ENCODE measurements at regions not wholly inside any gene's neighbourhood (a gene's known extent, or its start where the extent isn't known, plus 50 kb on each side); places are given as distances from the start of the nearest gene placed in this dataset.
"Not testable (repeated sequence)": the region's sequence is repeated elsewhere in the genome, so short reads cannot be mapped to it uniquely, and the experiment has no call there.

DNA sequence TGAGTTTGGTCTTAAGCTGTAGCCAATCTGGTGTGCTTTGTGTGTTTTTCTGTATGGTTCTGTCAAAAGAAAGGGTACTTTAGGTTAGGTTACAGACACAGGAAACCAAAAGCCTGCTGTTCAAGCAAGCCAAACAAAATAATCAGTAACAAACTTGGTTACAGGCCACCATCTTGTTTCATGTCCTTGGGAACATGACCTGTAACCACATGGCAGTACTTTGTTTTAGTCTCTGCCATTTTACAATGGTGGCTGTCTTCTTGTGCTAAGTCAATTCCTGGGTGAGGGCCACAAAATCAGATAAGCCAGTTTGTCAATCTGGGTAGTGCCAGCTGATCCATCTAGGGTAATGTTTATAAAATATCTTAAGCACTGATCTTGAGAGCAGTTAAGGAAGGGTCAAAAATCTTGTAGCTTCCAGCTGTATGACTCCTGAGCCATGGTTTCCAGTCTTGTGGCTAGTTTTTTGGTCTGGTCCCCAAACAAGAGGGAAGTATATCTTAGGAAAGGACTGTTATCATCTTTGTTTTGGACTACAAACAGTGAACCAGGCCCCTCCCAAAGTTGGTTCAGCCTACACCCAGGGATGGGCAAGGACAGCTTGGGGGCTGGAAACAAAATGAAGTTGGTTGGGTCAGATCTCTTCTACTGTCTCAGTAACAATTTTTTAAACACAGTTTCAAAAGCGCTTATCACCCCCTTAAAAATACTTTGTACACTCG is 90.0 kb downstream of the IGLL5 start:
- no peak for DNase-seq (ENCODE audit: low read depth)

DNA sequence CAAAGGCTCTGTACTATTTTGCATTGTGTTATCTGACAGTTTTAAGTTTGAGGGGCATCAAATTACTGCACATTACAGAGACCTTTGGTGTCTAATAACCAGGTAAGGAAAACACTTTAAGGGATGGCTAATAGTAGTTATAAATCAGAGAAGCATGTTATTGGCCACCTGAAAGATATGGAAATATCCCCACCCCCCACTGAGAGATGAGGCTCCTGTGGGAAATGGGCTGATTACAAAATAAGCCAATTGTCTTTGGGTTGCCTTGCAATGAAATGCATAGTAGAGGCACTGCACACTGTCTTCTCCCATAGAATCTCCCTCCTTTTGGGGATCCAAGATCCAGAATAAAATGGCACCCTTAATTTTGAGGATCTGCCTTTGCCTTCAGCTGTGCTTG is 91.0 kb downstream of the IGLL5 start:
- DNase-seq (ENCODE audit: low read depth), result no peak

DNA sequence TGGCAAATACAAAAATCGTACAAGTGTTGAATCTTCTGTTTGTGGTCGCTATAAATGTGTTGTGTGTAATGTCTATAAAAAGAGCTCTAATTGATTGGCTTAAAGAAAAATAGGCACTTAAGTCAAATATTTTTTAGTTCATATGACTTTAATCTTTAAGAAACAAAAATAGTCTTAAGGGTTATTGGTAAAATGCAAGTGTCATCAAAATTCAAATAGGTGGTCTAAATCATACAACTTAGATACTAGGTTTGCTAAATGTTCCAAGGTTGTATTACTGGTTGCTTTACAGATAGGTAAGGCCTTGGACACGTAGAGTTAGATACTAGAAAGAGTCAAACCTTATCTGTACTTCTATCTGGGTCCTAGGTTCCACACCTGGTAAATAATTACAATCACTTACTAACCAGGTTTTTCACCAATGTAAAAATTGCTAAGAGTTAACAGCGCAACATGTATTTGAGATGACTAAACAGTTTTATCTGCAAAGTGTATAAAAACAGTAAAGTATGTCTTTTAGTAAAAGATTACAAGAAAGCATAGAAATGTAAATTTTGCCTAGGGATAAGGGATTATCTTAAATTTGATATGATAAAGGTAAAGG is 91.1 kb upstream of the GNAZ start:
- no peak for DNase-seq (ENCODE audit: low read depth)

DNA sequence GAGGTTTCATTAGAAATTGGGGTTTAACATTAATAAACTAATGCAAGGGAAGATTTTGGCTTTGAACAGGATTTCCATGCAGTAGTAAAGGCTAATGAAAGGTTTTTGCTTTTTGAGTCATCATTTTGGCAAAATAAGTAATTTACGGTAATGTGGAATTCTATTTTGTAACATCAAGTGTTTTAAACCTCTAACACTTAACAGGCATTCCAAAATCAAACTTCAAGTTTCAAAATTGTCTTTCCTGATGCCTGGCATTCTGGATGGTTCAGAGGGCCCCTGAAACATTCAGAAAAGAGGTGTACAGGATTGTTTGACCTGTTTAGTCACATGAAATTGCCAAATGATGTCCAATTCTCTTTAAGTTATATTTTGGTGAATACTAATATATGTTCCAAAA is 90.4 kb upstream of the GNAZ start:
- DNase-seq (ENCODE audit: low read depth), result no peak

DNA sequence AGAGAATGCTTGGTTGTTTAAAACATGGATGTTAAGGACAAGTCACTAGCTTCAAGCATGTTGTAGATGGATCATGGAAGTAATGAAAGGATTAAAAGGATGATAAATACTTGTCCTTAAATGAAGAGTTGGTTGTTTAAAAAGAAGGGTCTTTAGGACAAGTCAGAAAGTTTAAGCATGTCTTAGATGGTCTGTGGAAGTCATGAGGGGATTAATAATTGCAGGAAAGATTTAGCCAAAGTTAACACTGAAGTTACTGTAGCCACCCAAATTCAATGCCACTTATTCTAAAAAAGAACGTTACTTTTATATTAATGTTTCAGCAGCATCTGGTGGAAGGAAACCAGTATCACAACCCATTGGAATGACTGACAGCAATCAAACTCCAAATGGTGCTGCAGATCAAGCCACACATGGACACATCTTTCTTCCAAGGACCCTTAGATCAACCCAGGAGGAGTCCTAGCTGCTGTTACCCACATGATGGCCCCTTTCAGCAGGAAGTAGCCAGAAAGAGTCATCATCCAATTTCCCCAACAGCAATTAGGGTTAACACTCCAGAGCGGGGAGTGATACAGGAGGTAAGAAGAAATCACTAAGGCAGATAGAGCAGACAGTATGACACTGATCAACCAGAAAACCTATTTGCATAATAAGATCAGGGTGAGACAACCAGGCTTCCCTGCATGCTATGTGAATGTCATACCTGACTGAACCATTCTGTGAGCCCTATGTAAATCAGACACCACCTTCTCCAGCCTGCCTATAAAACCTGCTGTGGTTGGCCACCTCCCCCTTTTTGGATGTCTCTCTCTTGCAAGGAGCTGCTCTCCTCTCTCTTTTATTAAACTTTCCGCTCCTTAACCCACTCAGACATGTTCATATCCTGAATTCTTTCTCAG is 88.4 kb upstream of the GNAZ start:
- DNase-seq (ENCODE audit: low read depth), result no peak

DNA sequence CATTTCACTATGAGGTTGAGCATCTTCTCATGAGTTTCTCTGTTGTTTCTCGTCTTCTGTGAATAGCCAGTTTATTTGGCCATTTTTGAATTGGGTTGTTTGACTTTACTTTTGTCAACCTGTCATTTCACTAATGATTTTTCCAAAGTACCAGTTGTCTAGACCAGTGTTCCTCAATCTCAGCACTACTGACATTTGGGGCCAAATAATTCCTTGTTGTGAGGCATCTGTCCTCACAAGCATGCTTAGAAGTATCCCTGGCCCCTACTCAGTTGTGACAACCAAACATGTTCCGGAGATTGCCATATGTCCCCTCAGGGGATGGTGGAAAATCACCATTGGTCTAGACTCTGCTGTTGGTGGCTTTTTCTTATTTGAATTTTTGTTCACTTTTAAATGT is 87.7 kb upstream of the GNAZ start:
- no peak for DNase-seq (ENCODE audit: low read depth)

DNA sequence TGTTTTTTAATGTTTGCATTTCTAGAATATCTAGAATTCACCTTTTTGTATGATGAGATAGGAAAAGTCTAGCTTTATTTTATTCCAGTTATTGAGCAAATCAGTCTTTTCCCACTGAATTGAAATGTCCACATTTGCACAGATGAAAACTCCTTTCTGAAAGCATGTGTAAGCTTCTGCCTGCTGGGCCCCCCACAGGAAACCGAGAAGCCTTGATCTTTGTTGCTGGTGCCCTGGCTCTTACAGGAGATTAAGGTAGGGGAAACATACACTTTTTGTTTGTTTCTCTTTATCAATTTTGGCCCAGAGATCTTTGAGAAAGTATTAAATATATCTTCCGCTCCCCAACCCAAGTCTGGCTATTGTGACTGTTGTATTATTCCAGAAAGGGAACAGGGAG is 87.2 kb upstream of the GNAZ start:
- DNase-seq (ENCODE audit: low read depth), result no peak

DNA sequence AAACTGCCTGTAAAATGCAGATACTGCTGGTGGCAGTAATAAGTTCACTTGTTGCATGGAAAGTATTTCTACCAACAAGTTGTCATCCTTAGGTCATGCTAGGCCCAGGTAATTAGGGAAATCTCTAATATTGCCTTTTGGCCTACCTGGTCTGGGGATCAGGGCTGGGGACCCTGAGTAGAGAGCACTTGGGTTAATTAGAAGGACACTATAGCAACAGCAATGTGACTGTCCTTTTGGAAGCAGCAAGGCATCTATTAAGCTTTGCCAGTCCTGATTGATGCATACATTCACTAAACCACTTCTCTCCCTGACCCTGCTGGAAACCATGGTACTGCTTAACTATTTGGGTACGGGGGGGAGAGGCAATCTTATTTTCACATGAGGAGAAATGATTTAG is 86.5 kb upstream of the GNAZ start:
- no peak for DNase-seq (ENCODE audit: low read depth)

DNA sequence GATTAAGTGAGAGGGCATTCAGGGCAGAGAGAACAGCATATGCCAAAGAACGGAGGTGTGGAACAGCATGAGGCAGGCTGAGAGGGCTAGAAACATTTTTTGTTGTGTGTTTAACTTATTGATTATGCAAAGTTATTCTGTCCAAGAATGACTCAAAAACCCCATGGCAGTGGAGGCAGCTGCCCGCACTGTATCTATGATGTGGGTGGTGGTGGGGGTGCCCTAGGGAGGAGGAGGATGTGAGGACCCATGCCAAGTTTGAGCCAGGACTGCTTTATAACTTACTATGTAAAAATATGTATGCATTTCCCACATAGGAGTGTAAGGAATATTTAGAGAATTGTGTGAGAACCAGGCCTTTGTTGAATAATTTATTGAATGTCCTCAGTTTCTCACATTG is 85.4 kb upstream of the GNAZ start:
- no peak for DNase-seq (ENCODE audit: low read depth)

DNA sequence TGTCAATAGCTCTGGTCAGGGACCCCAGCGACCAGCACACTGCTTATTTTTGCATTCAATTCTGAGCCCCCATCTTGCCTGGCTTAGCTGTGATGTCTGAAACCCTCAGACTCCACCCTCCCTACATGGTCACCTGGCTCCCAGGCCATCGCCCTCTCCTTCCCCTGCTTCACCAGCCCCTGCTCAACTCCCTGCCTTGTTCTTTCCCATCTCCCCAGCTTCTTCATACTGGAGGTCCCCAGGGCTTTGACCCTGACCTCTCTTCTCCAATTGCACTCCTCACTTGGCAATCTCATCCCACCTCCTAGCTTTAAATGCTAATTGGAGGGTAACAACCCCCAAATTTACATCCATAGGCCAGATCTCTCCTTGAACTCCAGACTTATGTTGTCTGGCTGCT is 84.3 kb upstream of the GNAZ start:
- DNase-seq (ENCODE audit: low read depth), result no peak

DNA sequence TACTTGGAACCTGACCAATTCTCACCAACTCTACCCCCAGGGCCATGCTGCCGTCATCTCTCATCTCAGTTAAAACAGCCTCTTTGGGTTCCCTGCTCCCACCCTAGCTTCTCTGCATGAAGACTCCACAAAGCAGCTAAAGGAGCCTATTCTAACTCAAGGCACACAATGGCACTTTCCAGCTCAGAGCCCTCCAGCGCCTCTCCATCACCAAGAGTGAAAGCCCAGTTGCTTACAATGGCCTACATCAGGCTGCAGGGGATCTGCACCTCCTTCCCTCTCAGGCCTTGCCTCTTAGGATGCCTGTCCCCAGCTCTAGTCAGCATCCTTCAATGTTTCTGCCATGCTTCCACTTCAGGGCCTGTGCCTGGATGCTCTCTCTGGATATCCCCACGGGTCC is 83.7 kb upstream of the GNAZ start:
- no peak for DNase-seq (ENCODE audit: low read depth)

DNA sequence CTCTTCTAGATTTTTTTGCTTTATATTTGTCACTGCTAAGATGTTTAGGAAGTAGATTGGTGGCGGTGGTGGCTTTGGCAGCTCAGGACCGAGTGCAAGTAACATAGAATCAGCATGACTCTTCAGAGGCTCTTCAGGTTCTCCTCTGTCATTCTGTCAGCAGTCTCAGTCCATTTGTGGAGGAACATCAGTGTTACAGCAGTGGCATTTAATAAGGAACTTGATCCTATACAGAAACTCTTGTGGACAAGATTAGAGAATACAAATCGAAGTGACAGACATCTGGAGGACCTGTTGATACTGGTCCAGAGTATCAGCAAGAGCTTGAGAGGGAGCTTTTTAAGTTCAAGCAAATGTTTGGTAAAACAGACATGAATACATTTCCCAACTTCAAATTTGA is 82.2 kb upstream of the GNAZ start:
- no peak for DNase-seq (ENCODE audit: low read depth)

DNA sequence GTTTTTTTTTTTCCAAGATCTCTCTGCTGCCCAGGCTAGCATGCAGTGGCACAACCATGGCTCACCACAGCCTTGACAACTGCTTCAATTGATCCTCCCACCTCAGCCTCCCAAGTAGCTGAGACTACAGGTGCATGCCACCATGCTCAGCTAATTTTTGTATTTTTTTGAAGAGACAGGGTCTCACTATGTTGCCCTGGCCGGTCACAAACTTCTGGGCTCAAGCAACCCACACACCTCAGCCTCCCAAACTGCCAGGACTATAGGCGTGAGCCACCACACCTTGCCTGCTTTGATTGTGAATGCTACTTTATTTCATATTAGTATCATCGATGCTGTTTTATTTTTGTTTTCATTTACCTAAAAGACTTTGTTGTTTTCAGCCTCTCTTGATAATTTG is 81.5 kb upstream of the GNAZ start:
- no peak for DNase-seq (ENCODE audit: low read depth)

DNA sequence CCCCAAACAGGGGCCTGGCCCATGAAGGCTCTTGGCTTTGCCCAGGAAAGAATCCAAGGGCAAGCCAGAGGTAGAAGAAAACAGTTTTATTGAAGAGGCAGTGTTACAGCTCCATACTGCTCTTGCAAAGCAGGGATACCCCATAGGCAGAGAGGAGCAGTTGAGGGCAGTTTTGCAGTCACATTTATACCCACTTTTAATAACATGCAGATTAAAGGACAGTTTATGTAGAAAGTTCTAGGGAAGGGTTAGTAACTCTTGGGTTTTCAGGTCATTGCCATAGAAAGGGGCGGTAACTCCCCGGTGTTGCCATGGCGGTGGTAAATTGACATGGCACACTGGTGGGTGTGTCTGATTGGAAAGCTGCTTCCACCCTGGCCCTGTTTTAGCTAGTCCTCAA is 80.5 kb upstream of the GNAZ start:
- no peak for DNase-seq (ENCODE audit: low read depth)

DNA sequence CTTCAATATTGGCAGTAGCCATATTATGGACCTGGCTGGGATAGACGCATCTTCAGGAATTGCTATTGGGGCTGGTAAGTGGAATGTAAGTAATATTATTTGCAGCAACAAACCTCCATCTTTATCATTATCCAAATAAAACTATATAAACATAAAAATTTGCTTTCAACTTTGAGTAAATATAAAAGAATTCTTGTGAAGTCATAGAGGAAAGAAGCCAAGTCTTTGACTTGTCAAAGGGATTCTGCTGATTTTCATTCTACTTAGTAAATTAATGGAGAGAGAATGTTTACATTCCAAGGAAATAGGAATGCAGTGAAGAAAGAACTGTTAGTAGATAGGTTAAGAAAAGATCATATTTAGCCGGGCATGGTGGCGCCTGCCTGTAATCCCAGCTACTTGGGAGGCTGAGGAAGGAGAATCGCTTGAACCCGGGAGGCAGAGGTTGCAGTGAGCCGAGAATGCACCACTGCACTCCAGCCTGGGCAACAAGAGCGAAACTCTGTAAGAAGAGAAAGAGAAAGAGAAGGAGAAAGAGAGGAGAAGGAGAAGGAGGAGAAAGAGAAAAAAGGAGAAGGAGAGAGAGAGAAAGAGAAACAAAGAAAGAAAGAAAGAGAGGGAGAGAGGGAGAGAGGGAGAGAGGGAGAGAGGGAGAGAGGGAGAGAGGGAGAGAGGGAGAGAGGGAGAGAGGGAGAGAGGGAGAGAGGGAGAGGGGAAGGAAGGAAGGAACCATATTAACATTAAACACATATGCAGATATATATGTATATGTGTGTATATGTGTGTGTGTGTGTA is 79.4 kb upstream of the GNAZ start:
- not testable (repeated sequence) for DNase-seq (ENCODE audit: low read depth)

DNA sequence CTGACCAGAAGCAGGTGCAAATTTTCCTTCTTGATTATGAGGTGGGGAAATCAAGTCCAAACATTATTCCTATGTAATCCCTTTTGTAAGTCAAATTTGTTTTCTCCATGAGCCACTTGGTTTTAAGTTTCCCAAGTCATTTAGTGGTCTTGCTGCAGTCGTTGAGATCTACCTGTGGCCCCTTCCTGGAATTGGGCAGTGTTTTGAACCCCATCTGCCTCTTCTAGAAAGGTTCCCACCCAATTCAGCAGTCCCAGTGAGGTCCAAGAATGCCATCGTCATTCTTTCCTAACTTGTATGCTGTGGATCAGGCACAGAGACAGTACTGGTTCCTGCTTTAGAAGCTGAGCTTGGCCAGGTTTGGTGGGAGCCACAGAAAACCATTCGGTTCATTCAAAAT is 77.8 kb upstream of the GNAZ start:
- no peak for DNase-seq (ENCODE audit: low read depth)

DNA sequence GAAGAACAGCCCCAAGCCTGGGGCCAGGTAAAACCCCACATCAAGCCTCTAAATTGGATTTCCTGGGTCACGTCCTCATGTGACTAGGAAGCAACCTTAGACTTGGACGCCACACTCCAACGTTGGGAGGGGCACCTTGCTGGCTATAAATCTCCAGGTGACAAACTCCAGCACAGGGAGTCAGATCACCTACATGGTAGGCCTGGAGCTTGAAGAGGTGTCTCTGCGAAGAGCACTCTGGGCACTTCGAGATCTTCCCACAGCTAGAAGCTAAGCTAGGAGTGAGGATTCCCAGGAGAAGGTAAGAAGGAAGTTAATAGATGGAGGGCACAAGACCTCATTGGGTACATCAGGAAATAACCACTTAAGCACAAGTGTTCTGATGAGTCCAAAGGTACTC is 77.1 kb upstream of the GNAZ start:
- no peak for DNase-seq (ENCODE audit: low read depth)

DNA sequence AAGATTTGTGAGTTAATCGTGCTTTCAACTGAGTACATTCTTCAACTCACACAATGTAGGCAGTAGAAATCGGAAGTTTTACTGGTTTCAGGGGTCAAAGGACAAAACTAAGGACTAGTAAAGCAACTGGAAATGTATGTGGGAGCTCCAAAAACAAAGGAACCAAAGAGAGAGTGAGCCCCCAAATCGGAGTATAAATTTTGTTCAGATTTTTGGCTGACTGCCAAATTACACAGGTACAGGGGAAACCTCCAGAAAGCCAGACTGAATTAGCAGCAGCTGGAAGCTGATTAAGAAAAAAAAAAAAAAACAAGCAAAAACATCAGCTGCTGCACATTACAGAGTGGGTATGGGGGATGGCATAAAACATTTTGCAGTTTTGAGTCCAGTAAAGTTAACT is 75.2 kb upstream of the GNAZ start:
- no peak for DNase-seq (ENCODE audit: low read depth)

DNA sequence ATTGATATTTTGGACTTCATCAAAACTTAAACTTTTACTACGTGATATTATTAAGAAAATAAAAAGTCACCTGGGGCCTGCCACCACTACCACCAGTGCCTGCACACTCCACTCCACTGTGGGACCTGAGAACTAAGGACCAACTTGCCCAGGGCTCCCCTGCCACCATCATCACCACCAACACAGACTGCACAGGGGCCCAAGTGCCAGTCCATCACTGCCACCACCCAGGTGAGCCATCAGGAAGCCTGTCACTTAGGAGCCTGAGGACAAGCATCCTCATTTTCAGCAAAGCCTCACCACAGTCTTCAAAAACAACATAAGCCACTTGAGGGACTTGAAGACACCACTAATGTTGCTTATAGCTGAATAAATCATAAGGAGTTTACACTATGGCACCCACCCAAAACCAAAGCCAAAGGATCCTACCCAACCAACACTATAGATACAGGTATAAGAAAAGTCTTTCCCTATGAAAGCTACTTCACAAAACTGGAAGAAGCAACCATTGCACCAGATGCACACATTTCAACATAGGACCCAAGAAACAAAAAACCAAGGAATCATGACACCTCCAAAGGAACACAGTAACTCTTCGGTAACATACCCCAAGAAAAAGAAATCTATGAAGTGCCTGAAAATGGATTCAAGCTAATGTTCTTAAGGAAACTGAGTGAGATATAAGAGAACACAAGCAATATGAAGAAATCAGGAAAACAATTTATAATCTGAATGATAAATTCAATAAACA is 73.6 kb upstream of the GNAZ start:
- DNase-seq (ENCODE audit: low read depth), result no peak

DNA sequence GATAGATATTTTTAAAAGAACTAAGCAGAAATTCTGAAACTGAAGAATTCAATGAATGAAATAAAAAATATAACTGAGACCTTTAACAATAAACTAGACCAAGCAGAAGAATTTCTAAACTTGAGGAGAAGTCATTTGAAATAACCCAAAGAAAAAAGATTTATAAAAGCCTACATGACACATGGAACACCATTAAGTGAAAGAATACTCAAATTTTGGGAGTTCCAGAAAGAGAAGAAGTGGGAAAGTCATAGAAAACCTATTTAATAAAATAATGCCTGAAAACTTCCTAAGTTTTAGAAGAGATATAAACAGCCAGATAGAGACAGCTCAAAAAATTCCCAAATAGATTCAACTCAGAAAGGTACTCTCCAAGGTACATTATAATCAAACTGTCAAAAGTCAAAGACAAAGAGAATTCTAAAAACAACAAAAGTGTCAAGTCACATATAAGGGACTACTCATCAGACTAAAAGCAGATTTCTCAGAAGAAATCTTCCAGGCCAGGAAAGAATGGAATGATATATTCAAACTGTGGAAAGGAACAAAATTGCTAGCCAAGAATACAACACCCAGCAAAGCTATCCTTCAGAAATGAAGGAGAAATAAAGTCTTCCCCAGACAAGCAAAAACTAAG is 72.9 kb upstream of the GNAZ start:
- DNase-seq (ENCODE audit: low read depth), result no peak

DNA sequence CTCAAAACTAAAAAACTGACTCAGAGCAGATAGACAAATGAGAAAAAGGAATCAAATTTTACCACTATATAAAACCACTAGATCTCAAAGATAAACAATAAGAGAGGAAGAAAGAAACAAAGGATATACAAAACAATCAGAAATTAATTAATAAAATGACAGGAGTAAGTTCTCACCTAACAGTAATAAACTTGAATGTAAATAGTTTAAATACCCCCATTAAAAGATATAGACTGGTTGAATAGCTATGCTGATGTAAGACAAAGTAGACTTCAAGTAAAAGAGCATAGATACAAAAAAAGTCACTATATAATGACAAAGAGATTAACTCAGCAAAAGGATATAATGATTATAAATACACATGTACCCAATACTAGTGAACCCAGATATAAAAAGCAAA is 72.3 kb upstream of the GNAZ start:
- no peak for DNase-seq (ENCODE audit: low read depth)

Data from RPMI7951 (cell line).